ENCODE measurements at regions not wholly inside any gene's neighbourhood (a gene's known extent, or its start where the extent isn't known, plus 50 kb on each side); places are given as distances from the start of the nearest gene placed in this dataset.

- TF ChIP-seq POLR2A (IDR thresholded peaks at IDR 0.05; ENCODE audit: low read length) (no peak), GATA1 (IDR thresholded peaks at IDR 0.05; ENCODE audit: low read depth, low read length) (no peak)
Measured at GRCh38 chr14:34229140-34229539, 232.9 kb downstream of the SPTSSA start.
